Activated naive CD4-positive, alpha-beta T cell (primary cell): ENCODE measurements at regions not wholly inside any gene's neighbourhood (a gene's known extent, or its start where the extent isn't known, plus 50 kb on each side); places are given as distances from the start of the nearest gene placed in this dataset.
"Not testable (repeated sequence)": the region's sequence is repeated elsewhere in the genome, so short reads cannot be mapped to it uniquely, and the experiment has no call there.

Experiments
- DNase-seq, 4 experiments: peaks; one replicate each; lab custom pipeline; 2025; lab: John Stamatoyannopoulos, UW

- DNase-seq: no peak
Observed at GRCh38 chr13:89361909-89362308, 1690.7 kb downstream of the SLITRK5 start.

- no peak for DNase-seq
Observed at GRCh38 chr13:89363144-89363543, 1692.0 kb downstream of the SLITRK5 start.

GRCh38 chr13:89372193-89372592 is 1701.0 kb downstream of the SLITRK5 start:
- no peak for DNase-seq

- no peak for DNase-seq
Observed at GRCh38 chr13:89375839-89376238, 1704.7 kb downstream of the SLITRK5 start.

GRCh38 chr13:89380101-89380500 is 1708.9 kb downstream of the SLITRK5 start:
- no peak for DNase-seq

- no peak for DNase-seq
Observed at GRCh38 chr13:89382981-89383380, 1711.8 kb downstream of the SLITRK5 start.

- DNase-seq: no peak
Observed at GRCh38 chr13:89383891-89384290, 1712.7 kb downstream of the SLITRK5 start.

GRCh38 chr13:89393758-89394304 is 1722.7 kb downstream of the SLITRK5 start:
- DNase-seq: no peak

- no peak for DNase-seq
Observed at GRCh38 chr13:89401264-89401675, 1730.1 kb downstream of the SLITRK5 start.

- no peak for DNase-seq
Observed at GRCh38 chr13:89402211-89402610, 1731.0 kb downstream of the SLITRK5 start.

GRCh38 chr13:89406096-89406495 is 1734.9 kb downstream of the SLITRK5 start:
- not testable (repeated sequence) for DNase-seq

GRCh38 chr13:89407357-89407756 is 1736.2 kb downstream of the SLITRK5 start:
- no peak for DNase-seq

- no peak for DNase-seq
Observed at GRCh38 chr13:89432997-89433396, 1761.8 kb downstream of the SLITRK5 start.

- DNase-seq: not testable (repeated sequence)
Observed at GRCh38 chr13:89434624-89435023, 1763.5 kb downstream of the SLITRK5 start.

- no peak for DNase-seq
Observed at GRCh38 chr13:89454681-89455080, 1783.5 kb downstream of the SLITRK5 start.

- no peak for DNase-seq
Observed at GRCh38 chr13:89455225-89455624, 1784.1 kb downstream of the SLITRK5 start.

GRCh38 chr13:89455741-89456140 is 1784.6 kb downstream of the SLITRK5 start:
- DNase-seq: no peak

GRCh38 chr13:89457977-89458376 is 1786.8 kb downstream of the SLITRK5 start:
- no peak for DNase-seq

GRCh38 chr13:89458456-89458855 is 1787.3 kb downstream of the SLITRK5 start:
- no peak for DNase-seq

GRCh38 chr13:89460895-89461294 is 1789.7 kb downstream of the SLITRK5 start:
- not testable (repeated sequence) for DNase-seq

GRCh38 chr13:89465366-89465765 is 1794.2 kb downstream of the SLITRK5 start:
- DNase-seq: no peak

GRCh38 chr13:89468081-89468480 is 1796.9 kb downstream of the SLITRK5 start:
- no peak for DNase-seq

- no peak for DNase-seq
Observed at GRCh38 chr13:89470901-89471300, 1799.7 kb downstream of the SLITRK5 start.

- no peak for DNase-seq
Observed at GRCh38 chr13:89474432-89474831, 1803.3 kb downstream of the SLITRK5 start.

GRCh38 chr13:89486065-89486464 is 1814.9 kb downstream of the SLITRK5 start:
- DNase-seq: no peak
